Esophagus muscularis mucosa (tissue), 3 donors: ENCODE measurements at regions not wholly inside any gene's neighbourhood (a gene's known extent, or its start where the extent isn't known, plus 50 kb on each side); places are given as distances from the start of the nearest gene placed in this dataset.
"Not testable (repeated sequence)": the region's sequence is repeated elsewhere in the genome, so short reads cannot be mapped to it uniquely, and the experiment has no call there.

Source experiments
- CTCF ChIP-seq, 3 experiments: fragments of 200-600 bp in 2 of 3; fragments of 450-650 bp in 1 of 3; sonication (generic) in 2 of 3; IDR thresholded peaks; one replicate each; pipeline ENCODE4 v1.5.1; 2017 to 2019; ENCODE audit warnings: antibody characterized with exemption in 3 of 3, mild to moderate bottlenecking in 2 of 3, moderate library complexity in 1 of 3
- POLR2A ChIP-seq: fragments of 450-650 bp; IDR thresholded peaks from one replicate; pipeline ENCODE4 v1.6.1; 2017; ENCODE audit warnings: antibody characterized with exemption, moderate library complexity, mild to moderate bottlenecking, low read depth
- POLR2AphosphoS5 ChIP-seq, 2 donors: sonication (generic); formaldehyde crosslinking; IDR thresholded peaks; one replicate each; pipeline ENCODE4 v1.6.1; 2017; ENCODE audit warnings: antibody characterized with exemption in 2 of 2

GRCh38 chr3:189442257-189442656 is 188.9 kb upstream of the TP63 start:
- TF ChIP-seq POLR2A; CTCF (IDR thresholded peaks at IDR 0.05); POLR2AphosphoS5 (IDR thresholded peaks at IDR 0.05): not testable (repeated sequence)
